NCI-H1417 treated with DMSO at 0.1 percent for 48 hours (cell line): ENCODE measurements at regions not wholly inside any gene's neighbourhood (a gene's known extent, or its start where the extent isn't known, plus 50 kb on each side); places are given as distances from the start of the nearest gene placed in this dataset.

Experiments
- DNase-seq: peaks from one replicate; lab custom pipeline; 2025; lab: John Stamatoyannopoulos, UW

- no peak for DNase-seq
These were observed 479.9 kb downstream of the OCA2 start for GRCh38 chr15:27619204-27619603.

GRCh38 chr15:27617013-27617412, 482.1 kb downstream of the OCA2 start:
- no peak for DNase-seq

DNA sequence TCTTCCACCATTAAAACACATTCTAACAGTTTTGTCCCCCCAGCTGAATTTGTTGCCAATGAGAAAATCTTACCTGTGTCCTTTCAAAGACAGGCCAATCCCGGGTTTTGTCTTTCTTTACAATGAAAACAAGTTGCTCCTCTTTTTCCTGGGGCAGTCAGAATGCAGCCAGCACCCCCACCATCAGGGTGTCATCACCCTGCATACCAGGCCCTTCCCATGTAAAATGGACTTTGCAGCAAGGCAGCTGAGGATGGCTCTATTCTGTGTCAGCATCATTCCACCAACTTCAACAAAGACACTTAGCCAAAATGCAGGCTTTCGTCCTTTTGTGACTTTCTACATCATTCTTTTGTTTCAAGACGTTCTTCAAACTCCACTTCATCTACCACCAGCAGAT, 490.9 kb downstream of the OCA2 start:
- DNase-seq: no peak

DNA sequence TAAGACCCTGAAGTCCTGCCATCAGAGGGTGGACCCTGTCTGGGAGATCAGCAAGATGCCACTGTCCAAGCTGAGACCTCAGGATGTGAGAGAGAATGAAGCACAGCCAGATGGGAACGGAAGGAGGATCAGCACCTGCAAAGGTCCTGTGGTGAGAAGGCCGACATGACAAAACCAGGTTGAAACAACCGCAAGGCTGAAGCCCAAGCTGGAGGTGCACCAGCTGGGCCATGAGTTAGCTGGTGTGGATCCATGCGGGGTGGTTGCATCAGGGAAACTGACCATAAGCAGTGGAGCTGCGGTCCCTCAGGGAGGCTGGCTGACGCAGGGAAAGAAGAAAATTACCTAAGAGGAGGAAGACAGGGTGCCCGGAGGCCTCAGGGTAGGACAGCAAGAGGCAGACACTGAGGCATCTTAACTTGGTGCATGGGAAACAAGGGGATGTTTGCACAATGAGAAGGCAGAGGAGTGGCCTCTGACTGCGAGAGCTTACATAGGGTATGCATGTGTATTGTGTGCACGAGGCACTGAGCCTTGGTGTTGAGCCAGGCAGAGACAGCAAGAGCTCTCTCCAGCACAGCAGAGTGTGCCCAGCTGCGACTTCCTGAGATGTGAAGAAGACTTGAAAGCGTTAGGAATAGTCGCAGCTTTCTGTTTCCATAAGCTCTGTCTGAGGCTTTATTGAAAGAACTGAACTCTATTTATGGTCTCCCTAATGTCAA, 497.7 kb downstream of the OCA2 start:
- no peak for DNase-seq

DNA sequence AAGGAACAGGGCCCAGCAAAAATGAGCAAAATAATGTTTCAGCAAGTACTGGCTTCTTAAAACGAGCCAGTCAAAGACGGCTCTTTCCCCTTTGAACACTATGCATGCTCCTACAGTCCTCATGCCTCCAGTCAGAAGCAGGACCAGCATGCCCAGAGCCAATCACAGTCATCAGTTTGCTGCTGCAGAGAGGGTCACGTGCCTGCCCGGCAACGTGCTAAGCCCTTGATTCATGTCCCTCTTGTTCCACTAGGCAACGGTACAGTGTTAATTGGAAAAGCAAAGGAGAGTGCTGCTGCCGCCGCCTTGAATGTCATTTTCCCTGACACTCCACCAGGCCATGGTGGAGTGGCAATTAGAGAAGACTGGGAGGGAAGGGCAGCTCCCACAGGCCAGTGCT, 500.1 kb downstream of the OCA2 start:
- DNase-seq: no peak

DNA sequence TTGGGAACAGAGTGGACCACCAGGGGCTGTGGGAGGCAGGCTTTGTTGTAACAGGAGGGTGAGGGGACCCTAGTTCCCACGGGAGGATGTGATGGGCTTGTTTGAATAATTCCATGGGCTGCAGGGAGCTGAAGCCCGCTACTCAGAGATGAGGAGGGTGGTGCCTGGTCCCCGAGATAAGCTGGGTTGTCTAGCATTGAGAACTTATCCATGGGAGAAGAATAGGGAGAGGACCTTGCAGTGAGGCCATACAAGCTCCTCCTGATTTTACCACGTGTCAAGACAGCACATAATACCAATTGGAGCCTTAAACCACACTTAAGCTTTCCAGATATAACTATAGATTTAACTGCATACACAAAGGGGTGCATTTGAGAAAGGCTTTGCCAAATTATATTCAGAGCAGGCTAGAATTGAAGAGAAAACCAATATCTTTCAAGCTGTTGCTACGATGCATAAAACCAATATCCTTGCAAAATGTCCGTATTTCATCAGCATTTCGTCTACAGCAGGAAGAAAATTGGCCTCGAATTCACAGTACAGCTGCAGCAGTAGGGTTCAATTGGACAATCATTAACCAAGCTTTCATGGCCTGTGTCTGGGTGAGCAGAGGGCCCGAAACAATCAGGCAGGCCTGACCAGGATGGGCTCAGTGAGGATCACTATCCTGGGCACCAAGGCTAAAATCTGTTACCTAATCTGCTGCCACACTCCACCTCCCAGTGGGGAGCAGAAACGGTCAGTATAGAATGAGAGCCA, 500.7 kb downstream of the OCA2 start:
- DNase-seq: no peak

DNA sequence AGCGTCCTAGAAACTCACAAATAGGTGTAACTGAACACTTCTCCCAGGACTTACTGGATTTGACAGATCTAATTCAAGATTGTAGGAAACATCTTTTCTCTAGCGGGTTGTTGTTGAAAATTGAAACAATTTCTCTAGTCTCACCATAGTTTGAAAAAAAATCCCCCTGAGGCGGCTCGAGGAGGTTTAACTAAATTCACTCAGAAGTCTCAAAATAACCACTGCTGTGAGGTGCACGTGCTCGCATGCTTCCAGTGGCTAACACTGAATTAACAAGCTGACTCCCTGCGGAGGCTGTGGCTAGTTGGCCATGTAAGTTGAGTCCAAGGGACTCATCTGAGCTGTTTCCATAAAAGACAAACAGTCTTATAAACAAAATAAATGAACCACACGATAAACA, 503.9 kb downstream of the OCA2 start:
- DNase-seq: no peak

DNA sequence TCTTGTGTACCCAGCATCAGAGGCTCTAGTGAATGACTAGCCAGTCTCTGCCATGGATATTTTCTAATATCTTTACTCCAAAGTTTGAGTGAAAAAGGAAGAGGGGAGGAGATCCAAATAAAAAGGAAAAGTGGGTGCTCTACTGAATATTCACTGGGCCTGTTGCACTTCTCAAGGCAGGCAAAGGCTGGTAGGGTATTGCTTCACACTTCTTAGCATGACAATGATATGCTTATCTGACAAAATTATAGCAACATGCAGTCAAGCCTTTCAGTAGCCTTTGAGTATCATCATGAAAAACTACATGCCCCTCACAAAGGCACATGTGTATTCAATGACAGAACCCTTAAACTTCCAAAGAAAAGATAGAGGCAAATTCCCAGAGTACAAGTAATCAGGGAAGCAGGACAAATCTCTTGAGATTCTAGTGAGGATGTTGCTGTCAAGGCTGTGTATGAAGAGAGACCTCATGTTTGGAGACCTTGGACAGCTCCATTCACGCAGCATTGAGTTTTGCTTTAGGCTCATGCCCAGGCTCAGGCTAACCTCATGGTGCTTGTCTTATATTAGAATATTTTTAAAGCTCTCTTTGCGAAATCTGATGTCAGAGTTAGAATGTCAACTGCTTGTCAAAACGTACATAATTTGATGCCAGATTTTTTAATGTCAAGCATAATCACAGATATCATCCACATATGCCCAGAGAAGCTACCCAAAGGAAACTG, 506.9 kb downstream of the OCA2 start:
- no peak for DNase-seq
